ENCODE measurements at regions not wholly inside any gene's neighbourhood (a gene's known extent, or its start where the extent isn't known, plus 50 kb on each side); places are given as distances from the start of the nearest gene placed in this dataset.

DNA sequence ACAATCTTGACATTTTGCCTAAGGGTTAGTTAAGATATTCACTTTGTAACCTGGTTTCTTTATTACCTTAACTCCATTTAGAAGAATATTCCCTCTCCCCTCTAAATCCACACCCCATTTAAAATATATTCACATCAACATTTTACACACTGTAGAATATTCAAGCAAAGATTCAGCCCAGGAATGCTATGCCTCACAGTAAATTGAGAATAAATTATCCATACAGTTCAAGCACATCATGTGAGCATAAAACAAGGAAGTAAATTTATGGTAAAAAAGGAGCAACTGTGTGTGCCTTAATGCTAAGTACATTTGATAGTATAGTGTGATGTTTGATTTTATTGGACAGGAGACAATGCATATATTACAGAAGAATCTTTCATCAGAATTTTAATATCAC lies 806.6 kb upstream of the KIF2B start:
- TF ChIP-seq, protein P1, sequence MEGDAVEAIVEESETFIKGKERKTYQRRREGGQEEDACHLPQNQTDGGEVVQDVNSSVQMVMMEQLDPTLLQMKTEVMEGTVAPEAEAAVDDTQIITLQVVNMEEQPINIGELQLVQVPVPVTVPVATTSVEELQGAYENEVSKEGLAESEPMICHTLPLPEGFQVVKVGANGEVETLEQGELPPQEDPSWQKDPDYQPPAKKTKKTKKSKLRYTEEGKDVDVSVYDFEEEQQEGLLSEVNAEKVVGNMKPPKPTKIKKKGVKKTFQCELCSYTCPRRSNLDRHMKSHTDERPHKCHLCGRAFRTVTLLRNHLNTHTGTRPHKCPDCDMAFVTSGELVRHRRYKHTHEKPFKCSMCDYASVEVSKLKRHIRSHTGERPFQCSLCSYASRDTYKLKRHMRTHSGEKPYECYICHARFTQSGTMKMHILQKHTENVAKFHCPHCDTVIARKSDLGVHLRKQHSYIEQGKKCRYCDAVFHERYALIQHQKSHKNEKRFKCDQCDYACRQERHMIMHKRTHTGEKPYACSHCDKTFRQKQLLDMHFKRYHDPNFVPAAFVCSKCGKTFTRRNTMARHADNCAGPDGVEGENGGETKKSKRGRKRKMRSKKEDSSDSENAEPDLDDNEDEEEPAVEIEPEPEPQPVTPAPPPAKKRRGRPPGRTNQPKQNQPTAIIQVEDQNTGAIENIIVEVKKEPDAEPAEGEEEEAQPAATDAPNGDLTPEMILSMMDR (IDR thresholded peaks at IDR 0.05; ENCODE audit: insufficient read depth, low read depth, low read length, missing control alignments), result no peak
- no peak for DNase-seq (ENCODE audit: low read depth)
- no peak overlapping the region for H3K4me3 ChIP-seq (ENCODE audit: low read length)

DNA sequence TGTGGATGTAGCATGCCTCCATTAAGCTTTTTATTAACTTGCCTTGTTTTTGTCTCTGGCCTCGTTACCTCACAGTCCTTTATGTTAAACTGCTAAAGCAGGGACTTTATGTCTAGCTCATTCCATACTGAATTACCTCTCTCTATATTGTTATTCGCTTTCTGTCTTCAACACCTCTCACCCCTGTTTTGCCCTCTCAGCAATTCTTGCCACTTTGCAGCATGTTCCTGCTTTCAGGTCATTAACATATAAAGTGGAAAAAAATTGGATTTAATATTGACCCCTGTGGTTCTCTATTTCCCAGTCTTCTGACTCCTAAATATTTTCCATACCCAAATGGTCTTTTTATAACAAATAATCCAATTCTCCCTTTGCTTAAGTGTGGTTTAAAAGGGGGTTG lies 810.4 kb upstream of the KIF2B start:
- DNase-seq (ENCODE audit: low read depth), result no peak
- H3K4me3 ChIP-seq (ENCODE audit: low read length), result no peak overlapping the region
- TF ChIP-seq, protein P1 (IDR thresholded peaks at IDR 0.05; ENCODE audit: insufficient read depth, low read depth, low read length, missing control alignments), result no peak

DNA sequence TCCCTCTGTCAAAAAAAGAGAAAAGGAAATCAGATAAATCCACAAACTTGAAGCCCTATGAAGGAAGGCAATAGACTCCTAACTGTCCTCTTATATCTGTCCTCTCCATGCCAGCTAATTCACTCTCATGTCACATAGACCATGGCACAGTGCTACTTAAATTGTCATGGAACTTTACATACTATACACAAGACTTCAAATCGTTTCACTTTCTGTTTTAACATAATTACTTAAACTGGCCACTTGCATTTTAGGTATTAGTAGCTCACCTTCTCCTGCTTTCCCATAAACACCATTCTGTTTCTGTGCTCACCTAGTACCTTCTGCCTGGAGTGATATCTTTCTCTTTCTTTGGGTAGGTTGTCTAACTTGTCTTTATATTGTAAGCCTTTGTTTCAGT lies 816.7 kb upstream of the KIF2B start:
- no peak overlapping the region for H3K4me3 ChIP-seq (ENCODE audit: low read length)
- no peak for DNase-seq (ENCODE audit: low read depth)
- TF ChIP-seq, protein P1 (IDR thresholded peaks at IDR 0.05; ENCODE audit: insufficient read depth, low read depth, low read length, missing control alignments), result no peak

DNA sequence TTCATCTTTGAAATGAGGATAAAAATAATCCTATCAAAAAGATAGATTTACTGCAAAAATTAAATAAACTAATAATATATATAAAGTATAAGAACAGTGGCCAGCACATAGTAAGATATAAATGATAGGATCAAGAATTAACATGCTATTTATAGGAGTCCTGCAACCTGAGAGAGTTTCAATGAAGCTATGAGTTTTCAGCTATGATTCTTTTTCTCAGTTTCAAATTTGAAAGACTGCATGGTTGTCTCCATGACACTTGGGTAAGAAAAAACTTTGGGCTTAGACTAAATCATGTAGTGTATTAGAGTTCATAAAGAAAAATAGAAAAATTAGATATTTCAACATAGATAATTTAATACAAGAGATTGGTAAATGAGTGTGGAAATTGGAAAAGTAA lies 817.8 kb upstream of the KIF2B start:
- no peak for DNase-seq (ENCODE audit: low read depth)
- H3K4me3 ChIP-seq (ENCODE audit: low read length), result no peak overlapping the region
- TF ChIP-seq, protein P1 (IDR thresholded peaks at IDR 0.05; ENCODE audit: insufficient read depth, low read depth, low read length, missing control alignments), result no peak

DNA sequence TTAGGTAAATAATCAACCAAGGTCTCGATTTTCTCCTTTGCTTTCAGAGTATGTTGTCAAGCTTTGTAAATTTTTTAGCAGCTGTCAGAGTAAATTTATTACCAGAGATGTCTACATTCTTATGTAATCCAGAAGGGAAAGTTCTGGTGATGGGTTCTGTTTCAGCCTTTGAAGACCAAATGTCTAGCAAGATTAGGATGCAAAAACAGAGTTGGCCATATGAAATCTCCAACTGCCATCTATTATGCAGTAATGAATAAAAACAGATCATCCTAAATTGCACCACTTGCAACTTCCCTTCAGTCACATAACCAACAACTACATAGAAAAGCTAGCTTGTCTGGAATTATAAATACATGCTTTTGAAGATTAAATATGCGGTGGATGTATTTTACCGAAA lies 826.8 kb upstream of the KIF2B start:
- no peak for DNase-seq (ENCODE audit: low read depth)
- H3K4me3 ChIP-seq (ENCODE audit: low read length), result no peak overlapping the region
- TF ChIP-seq, protein P1 (IDR thresholded peaks at IDR 0.05; ENCODE audit: insufficient read depth, low read depth, low read length, missing control alignments), result no peak

DNA sequence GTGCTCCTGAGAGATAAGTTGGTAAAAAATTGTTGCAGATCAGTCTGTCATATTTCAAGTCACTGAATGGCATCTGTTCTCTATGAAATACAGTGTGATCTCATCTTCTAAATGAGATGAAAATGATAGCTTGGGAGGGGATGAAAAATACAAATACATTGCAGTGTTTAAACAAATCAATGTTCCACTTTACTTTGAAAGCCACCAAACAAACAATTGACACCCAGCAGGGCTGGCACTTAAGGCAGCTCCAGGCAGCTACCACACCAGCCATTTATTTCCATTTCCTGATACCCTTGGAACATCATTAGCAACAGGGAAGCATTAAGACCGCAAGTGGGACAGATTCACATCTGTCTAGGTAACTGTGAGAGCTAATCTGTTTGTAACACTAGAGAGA lies 827.6 kb upstream of the KIF2B start:
- TF ChIP-seq, protein P1 (IDR thresholded peaks at IDR 0.05; ENCODE audit: insufficient read depth, low read depth, low read length, missing control alignments), result no peak
- no peak for DNase-seq (ENCODE audit: low read depth)
- H3K4me3 ChIP-seq (ENCODE audit: low read length), result no peak overlapping the region

DNA sequence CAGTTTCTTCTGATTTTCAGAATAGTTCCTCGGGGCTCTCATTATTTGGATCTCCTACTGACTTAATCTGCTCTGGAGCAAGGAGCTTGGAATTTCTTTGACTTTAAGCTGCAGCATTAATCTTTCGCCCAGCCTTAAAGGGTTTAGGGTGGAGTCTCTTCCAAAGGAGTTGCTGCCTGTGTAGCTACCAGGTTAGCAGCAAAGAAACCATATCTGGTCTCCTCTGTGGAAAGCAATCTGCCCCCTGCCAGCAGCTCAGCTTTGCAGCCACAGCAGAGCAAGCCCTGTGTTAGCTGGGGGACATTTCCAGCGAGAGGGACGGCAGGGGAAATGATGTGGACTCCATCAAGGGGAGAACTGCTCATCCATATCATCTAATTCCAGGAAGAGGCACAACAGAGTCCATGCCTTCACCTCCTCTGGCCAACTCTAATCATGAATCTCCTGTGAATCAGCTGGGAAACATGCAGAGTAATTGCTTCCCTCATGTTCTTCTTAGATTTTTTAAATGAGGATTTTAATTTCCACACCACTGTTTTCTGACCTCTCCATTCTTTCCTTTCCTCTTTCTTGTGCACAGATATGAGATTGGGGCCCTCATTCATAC lies 827.6 kb upstream of the CA10 start:
- DNase-seq (ENCODE audit: low read depth), result no peak
- H3K4me3 ChIP-seq (ENCODE audit: low read length), result no peak overlapping the region
- TF ChIP-seq, protein P1 (IDR thresholded peaks at IDR 0.05; ENCODE audit: insufficient read depth, low read depth, low read length, missing control alignments), result no peak

Data from epithelial cell of esophagus (primary cell).